IPS DF 6.9 (cell line): ENCODE measurements at regions not wholly inside any gene's neighbourhood (a gene's known extent, or its start where the extent isn't known, plus 50 kb on each side); places are given as distances from the start of the nearest gene placed in this dataset.

Source experiments
- DNase-seq: peaks from one replicate; pipeline ENCODE4 v3.0.0-alpha.2; 2013; ENCODE audit warnings: low read depth, low spot score
- H3K27ac ChIP-seq: one replicate; pipeline ENCODE4 v1.5.1; 2013; ENCODE audit warnings: low read length, control low read depth
- H3K27me3 ChIP-seq: 2 replicates; pipeline ENCODE4 v1.6.1; 2013; ENCODE audit warnings: mild to moderate bottlenecking, low read length; ENCODE audit not compliant: control insufficient read depth, insufficient read depth
- H3K36me3 ChIP-seq: 2 replicates; pipeline ENCODE4 v1.6.1; 2013; ENCODE audit warnings: low read length; ENCODE audit not compliant: control insufficient read depth, insufficient read depth
- H3K4me1 ChIP-seq: 2 replicates; pipeline ENCODE4 v1.6.1; 2013; ENCODE audit warnings: low read length; ENCODE audit not compliant: control insufficient read depth, insufficient read depth
- H3K4me3 ChIP-seq: 2 replicates; pipeline ENCODE4 v1.5.1; 2013; ENCODE audit warnings: mild to moderate bottlenecking, low read length
- H3K9me3 ChIP-seq: 2 replicates; pipeline ENCODE4 v1.6.1; 2013; ENCODE audit warnings: low read length, inconsistent platforms; ENCODE audit not compliant: control insufficient read depth, insufficient read depth
- WGBS: extraction: QIAGEN DNeasy Blood & Tissue Kit; methylation state at CpG from one replicate; pipeline ENCODE4 v1.1.7; 2013; ENCODE audit warnings: mixed read lengths, missing lambda C conversion rate; ENCODE audit not compliant: insufficient read length, insufficient coverage; 5-methylcytosine and 5-hydroxymethylcytosine counted together

DNA sequence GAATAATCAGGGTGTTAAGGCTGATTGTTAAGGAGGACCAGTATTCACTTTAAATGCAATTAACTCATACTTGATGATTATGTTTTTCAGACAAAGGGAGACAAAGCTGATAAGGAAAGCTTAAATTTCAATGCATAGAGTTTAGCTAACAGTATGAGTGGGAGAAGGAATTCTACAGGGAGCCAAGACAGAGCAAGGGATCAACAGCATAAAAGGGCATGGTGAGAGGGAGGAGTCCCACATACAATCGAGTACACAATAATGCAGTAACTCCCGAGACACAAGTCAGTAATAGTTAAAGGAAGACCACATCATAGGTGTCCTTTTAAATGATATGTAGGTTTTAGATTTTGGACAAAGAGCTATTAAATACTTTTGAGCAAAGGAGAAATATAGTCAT lies 191.7 kb upstream of the PTPRD start:
- H3K36me3 ChIP-seq: no peaks in the 10 kb centered on the region
- no peaks in the 10 kb centered on the region for H3K9me3 ChIP-seq
- no peaks in the 10 kb centered on the region for H3K27me3 ChIP-seq
- no peaks in the 10 kb centered on the region for H3K4me1 ChIP-seq
- DNase-seq: no peak
- no CpG with 5 or more reads among the region's 2 CpGs for WGBS
- H3K27ac ChIP-seq: no peak overlapping the region
- H3K4me3 ChIP-seq: no peak overlapping the region

- no CpG with 5 or more reads among the region's 3 CpGs for WGBS
- H3K9me3 ChIP-seq: no peaks in the 10 kb centered on the region
- H3K4me1 ChIP-seq: no peaks in the 10 kb centered on the region
These were observed 194.1 kb upstream of the PTPRD start for GRCh38 chr9:10806868-10807267.

GRCh38 chr9:10818206-10818605 lies 205.4 kb upstream of the PTPRD start:
- no peak overlapping the region for H3K4me3 ChIP-seq

More at GRCh38 chr9:10806868-10807267, 194.1 kb upstream of the PTPRD start:
- Histone ChIP-seq H3K4me3 (no peak overlapping the region), H3K27ac (no peak overlapping the region), H3K36me3 (no peaks in the 10 kb centered on the region), H3K27me3 (no peaks in the 10 kb centered on the region)
- DNase-seq: no peak

GRCh38 chr9:10835791-10836463 lies 223.1 kb upstream of the PTPRD start:
- Histone ChIP-seq H3K27me3 (no peaks in the 10 kb centered on the region), H3K27ac (no peak overlapping the region), H3K36me3 (no peaks in the 10 kb centered on the region), H3K4me3 (no peak overlapping the region), H3K4me1 (no peaks in the 10 kb centered on the region), H3K9me3 (no peaks in the 10 kb centered on the region)
- no peak for DNase-seq
- no CpG with 5 or more reads among the region's 22 CpGs for WGBS

More at GRCh38 chr9:10818206-10818605, 205.4 kb upstream of the PTPRD start:
- DNase-seq: no peak
- Histone ChIP-seq H3K9me3 (no peaks in the 10 kb centered on the region), H3K36me3 (no peaks in the 10 kb centered on the region), H3K27ac (no peak overlapping the region), H3K4me1 (no peaks in the 10 kb centered on the region), H3K27me3 (no peaks in the 10 kb centered on the region)
- WGBS: no CpG with 5 or more reads among the region's 1 CpG

DNA sequence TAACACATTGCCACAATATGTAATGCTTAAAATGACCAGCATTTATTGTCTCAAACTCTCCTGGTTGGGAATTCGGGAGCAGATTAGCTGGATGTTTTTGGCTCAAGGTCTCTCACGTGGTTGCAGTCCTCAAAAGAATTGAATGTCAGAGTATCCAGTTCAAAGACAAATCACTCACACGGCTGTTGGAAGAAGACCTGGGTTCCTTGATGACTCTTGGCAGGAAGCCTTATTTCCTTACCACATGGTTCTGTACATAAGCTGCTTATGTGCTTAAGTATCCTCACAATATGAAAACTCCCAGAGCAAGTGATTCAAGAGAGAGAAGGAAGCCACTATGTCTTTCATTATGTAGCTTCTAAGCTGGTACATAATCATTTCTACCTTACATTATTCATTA lies 230.3 kb upstream of the PTPRD start:
- H3K4me1 ChIP-seq: no peaks in the 10 kb centered on the region
- no peak overlapping the region for H3K4me3 ChIP-seq
- H3K27me3 ChIP-seq: no peaks in the 10 kb centered on the region
- no CpG with 5 or more reads among the region's 3 CpGs for WGBS
- DNase-seq: no peak
- no peaks in the 10 kb centered on the region for H3K9me3 ChIP-seq
- no peaks in the 10 kb centered on the region for H3K36me3 ChIP-seq
- H3K27ac ChIP-seq: no peak overlapping the region

DNA sequence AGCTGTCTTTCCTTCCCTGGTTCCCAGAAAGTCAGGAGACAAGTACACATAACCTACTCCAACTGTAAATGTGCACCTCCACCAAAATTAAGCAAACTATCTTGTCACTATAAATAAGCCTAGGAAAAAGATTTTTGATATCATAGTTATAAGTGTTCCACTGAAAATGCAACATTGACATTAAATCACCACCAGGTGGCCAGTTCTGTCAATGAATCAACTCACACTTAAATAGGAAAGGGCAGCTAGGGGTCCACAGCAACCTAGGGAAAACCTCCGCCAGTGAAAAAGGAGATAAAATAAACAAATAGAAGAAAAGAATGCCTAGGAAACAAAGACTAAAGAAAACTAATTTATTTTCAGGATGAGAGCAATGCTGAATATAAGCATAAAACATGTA lies 243.0 kb upstream of the PTPRD start:
- no CpG with 5 or more reads among the region's 1 CpG for WGBS

GRCh38 chr9:10858817-10859216 lies 246.0 kb upstream of the PTPRD start:
- DNase-seq: no peak
- Histone ChIP-seq H3K9me3 (no peaks in the 10 kb centered on the region), H3K4me3 (no peak overlapping the region), H3K27me3 (no peaks in the 10 kb centered on the region), H3K36me3 (no peaks in the 10 kb centered on the region), H3K4me1 (no peaks in the 10 kb centered on the region), H3K27ac (no peak overlapping the region)
- no CpG with 5 or more reads among the region's 1 CpG for WGBS

More for the DNA sequence above, 243.0 kb upstream of the PTPRD start:
- no peaks in the 10 kb centered on the region for H3K4me1 ChIP-seq
- peak; percentile 5 for DNase-seq
- H3K9me3 ChIP-seq: no peaks in the 10 kb centered on the region
- H3K36me3 ChIP-seq: no peaks in the 10 kb centered on the region
- H3K27ac ChIP-seq: no peak overlapping the region
- H3K27me3 ChIP-seq: no peaks in the 10 kb centered on the region
- H3K4me3 ChIP-seq: no peak overlapping the region

DNA sequence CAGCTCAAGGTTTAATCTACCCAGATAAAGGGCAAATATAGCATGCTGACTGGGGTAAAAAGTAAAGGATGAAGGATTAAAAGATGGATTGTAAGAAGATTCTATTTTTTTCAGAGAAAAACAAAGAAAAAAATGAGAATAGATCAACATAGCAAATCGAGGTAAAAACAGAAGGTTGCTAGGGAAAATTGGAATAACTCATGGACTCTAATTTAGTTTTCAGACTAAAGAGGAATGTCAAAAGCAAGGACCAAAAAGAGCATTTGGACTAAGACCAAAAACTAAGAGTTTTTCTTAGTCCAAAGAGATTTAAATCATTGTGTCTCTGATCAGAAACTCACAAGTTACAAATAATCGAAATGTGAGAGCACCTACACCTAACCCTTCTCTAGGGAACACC lies 250.7 kb upstream of the PTPRD start:
- Histone ChIP-seq H3K27me3 (no peaks in the 10 kb centered on the region), H3K27ac (no peak overlapping the region), H3K4me1 (no peaks in the 10 kb centered on the region), H3K36me3 (no peaks in the 10 kb centered on the region), H3K9me3 (no peaks in the 10 kb centered on the region), H3K4me3 (no peak overlapping the region)
- DNase-seq: no peak
- WGBS: no CpG with 5 or more reads among the region's 2 CpGs

DNA sequence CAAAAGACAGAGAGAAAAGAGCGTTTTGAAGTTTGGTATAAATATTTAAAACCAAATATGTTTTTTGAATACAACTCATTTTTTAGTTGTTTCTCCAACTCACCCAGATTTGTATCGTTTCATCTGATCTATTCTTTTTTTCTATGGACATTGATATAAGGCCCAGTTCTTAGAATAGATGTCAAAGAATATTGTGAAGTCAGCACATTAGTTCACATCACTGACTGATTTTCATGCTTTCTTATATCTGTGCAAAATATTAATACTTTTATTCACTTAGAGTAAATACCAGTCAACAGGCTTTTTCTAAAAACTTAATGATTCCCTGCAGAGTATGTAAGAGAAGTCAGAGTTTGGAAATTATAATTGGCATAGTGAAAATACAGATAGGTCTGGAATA lies 254.4 kb upstream of the PTPRD start:
- DNase-seq: no peak
- H3K9me3 ChIP-seq: no peaks in the 10 kb centered on the region; the same call in 1 of the 2 replicates
- H3K36me3 ChIP-seq: no peaks in the 10 kb centered on the region
- H3K4me3 ChIP-seq: no peak overlapping the region
- WGBS: no CpG with 5 or more reads among the region's 2 CpGs
- H3K27ac ChIP-seq: no peak overlapping the region
- H3K4me1 ChIP-seq: no peaks in the 10 kb centered on the region
- H3K27me3 ChIP-seq: no peaks in the 10 kb centered on the region

DNA sequence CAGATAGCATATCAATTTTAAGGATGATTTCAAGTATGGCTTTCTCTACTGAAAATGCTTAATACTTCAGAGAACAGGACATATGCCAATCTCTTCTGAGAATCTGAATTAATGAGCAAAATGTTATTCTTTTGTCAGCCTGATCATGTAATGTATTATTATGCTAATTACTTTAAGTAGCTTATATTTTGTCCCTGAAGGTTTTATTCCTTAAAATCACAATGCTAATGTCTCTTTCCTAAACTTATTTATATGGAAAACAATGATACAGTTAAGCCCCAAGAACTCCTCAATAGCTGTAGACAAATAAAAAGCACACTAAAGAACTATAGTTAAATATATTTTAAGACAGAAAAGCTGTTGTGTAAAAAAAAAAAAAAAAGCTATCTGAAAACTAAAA lies 256.9 kb upstream of the PTPRD start:
- Histone ChIP-seq H3K27me3 (no peaks in the 10 kb centered on the region), H3K27ac (no peak overlapping the region), H3K4me1 (no peaks in the 10 kb centered on the region), H3K36me3 (no peaks in the 10 kb centered on the region), H3K4me3 (no peak overlapping the region), H3K9me3 (no peaks in the 10 kb centered on the region; the same call in 1 of the 2 replicates)
- no peak for DNase-seq

DNA sequence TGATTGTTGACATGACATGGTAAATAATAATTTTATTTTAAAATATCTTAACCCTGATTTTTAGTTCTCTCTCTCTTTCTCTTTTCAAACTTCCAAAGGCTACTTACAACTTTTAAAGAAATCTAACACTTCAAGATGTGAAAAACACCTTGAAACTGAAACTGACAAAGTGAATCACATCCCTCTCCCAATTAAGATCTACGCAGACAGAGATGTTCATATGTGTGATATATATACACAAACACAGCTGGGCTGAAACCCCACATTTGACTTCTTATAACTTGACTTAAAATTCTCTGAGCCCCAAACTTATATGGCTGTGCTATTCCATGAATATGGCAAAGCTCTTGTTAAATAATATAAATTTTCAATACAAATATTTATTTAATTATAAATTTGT lies 261.2 kb upstream of the PTPRD start:
- no peak for DNase-seq
- Histone ChIP-seq H3K27me3 (no peaks in the 10 kb centered on the region), H3K27ac (no peak overlapping the region), H3K4me1 (no peaks in the 10 kb centered on the region), H3K4me3 (no peak overlapping the region), H3K36me3 (no peaks in the 10 kb centered on the region), H3K9me3 (no peaks in the 10 kb centered on the region)
- no CpG with 5 or more reads among the region's 1 CpG for WGBS
